ENCODE measurements at regions not wholly inside any gene's neighbourhood (a gene's known extent, or its start where the extent isn't known, plus 50 kb on each side); places are given as distances from the start of the nearest gene placed in this dataset.

- no peak for ATAC-seq (ENCODE audit: insufficient read depth, low FRiP score)
- Histone ChIP-seq H3K27me3 (ENCODE audit: control insufficient read depth in 3 of 3, insufficient read depth in 3 of 3, low read length in 2 of 3) (no peaks in the 10 kb centered on the region), H3K9ac (ENCODE audit: insufficient read depth in 1 of 2, low read length in 2 of 2) (no peak overlapping the region), H3K4me3 (no peak overlapping the region), H3K4me1 (ENCODE audit: control insufficient read depth in 5 of 5, insufficient read depth in 5 of 5, low read length in 5 of 5) (peaks cover 0 to 4% (median 0%) of the 10 kb centered on the region in 5 donors), H3K9me3 (ENCODE audit: control insufficient read depth in 4 of 4, insufficient read depth in 3 of 4, low read length in 3 of 4) (no peaks in the 10 kb centered on the region), H3K36me3 (ENCODE audit: control insufficient read depth in 4 of 4, insufficient read depth in 4 of 4, low read length in 4 of 4) (no peaks in the 10 kb centered on the region), H3K27ac (ENCODE audit: low read depth in 1 of 2, low read length in 1 of 2) (no peak overlapping the region)
- WGBS, 2 donors = 88 to 99% methylated on average over 2 of the region's 2 CpGs
- TF ChIP-seq, protein P1, sequence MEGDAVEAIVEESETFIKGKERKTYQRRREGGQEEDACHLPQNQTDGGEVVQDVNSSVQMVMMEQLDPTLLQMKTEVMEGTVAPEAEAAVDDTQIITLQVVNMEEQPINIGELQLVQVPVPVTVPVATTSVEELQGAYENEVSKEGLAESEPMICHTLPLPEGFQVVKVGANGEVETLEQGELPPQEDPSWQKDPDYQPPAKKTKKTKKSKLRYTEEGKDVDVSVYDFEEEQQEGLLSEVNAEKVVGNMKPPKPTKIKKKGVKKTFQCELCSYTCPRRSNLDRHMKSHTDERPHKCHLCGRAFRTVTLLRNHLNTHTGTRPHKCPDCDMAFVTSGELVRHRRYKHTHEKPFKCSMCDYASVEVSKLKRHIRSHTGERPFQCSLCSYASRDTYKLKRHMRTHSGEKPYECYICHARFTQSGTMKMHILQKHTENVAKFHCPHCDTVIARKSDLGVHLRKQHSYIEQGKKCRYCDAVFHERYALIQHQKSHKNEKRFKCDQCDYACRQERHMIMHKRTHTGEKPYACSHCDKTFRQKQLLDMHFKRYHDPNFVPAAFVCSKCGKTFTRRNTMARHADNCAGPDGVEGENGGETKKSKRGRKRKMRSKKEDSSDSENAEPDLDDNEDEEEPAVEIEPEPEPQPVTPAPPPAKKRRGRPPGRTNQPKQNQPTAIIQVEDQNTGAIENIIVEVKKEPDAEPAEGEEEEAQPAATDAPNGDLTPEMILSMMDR (IDR thresholded peaks at IDR 0.05; ENCODE audit: control extremely low read depth, extremely low read depth) = no peak
- no peak for DNase-seq
Measured at GRCh38 chr1:117261424-117261785, 50.7 kb upstream of the VTCN1 start.

DNA sequence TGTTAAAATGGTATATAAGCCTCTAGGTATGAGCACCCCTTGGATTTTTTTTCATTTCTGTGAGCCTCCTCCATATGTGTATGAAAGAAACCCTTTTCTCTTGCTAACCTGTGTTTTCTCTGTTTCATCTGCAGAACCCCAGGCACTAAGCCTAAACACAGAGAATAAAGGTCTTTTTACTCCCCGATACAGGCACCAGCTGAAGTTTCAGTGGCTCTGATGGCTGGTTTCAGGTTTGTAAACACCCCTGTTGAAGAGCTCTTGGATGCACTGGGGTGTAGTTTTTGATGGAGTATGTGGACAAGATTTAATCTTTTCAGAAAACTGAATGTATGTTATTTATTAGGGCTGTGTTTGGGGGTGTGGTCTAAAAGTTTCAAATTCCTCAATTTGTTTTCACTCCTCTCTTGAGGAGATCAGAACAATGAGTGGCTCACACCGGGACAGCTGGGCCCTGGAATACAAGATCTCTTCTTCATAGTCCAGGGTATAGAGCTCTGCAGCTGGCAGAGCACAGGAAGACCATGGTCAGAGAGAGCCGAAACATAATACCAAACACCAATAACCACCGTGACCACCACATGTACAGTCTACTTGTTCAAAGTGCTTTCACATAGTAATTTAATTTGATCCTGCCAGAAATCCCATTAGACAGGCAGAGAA, 50.2 kb upstream of the VTCN1 start:
- H3K4me3 ChIP-seq = no peak overlapping the region
- TF ChIP-seq, protein P1 (IDR thresholded peaks at IDR 0.05; ENCODE audit: control extremely low read depth, extremely low read depth) = no peak
- DNase-seq = no peak
- no peak overlapping the region for H3K27ac ChIP-seq (ENCODE audit: low read depth in 1 of 2, low read length in 1 of 2)
- no peaks in the 10 kb centered on the region for H3K36me3 ChIP-seq (ENCODE audit: control insufficient read depth in 4 of 4, insufficient read depth in 4 of 4, low read length in 4 of 4)
- no peak overlapping the region for H3K9ac ChIP-seq (ENCODE audit: insufficient read depth in 1 of 2, low read length in 2 of 2)
- no peak for ATAC-seq (ENCODE audit: insufficient read depth, low FRiP score)
- H3K9me3 ChIP-seq (ENCODE audit: control insufficient read depth in 4 of 4, insufficient read depth in 3 of 4, low read length in 3 of 4) = no peaks in the 10 kb centered on the region
- 83 to 85% methylated on average over 4 of the region's 4 CpGs for WGBS, 2 donors
- no peaks in the 10 kb centered on the region for H3K27me3 ChIP-seq (ENCODE audit: control insufficient read depth in 3 of 3, insufficient read depth in 3 of 3, low read length in 2 of 3)
- H3K4me1 ChIP-seq (ENCODE audit: control insufficient read depth in 5 of 5, insufficient read depth in 5 of 5, low read length in 5 of 5) = peaks cover 0 to 4% (median 0%) of the 10 kb centered on the region in 5 donors
